Gastrocnemius medialis (tissue), 4 donors: ENCODE measurements at regions not wholly inside any gene's neighbourhood (a gene's known extent, or its start where the extent isn't known, plus 50 kb on each side); places are given as distances from the start of the nearest gene placed in this dataset.

ENCODE experiments used
- POLR2A ChIP-seq, 2 donors: fragments of 450-650 bp; IDR thresholded peaks; one replicate each; pipeline ENCODE4 v1.6.1; 2017; ENCODE audit warnings: antibody characterized with exemption in 2 of 2, mild to moderate bottlenecking in 2 of 2, moderate library complexity in 2 of 2
- TF ChIP-seq, protein P1 (sequence below), 5 experiments: fragments of 450-650 bp in 3 of 5; fragments of 200-600 bp in 2 of 5; sonication (generic) in 2 of 5; IDR thresholded peaks in 4 of 5; conservative IDR thresholded peaks in 1 of 5; 1 replicate in 4 of 5; 2 replicates in 1 of 5; pipeline ENCODE4 v1.5.1; 2016 to 2019; ENCODE audit warnings: antibody characterized with exemption in 5 of 5, mild to moderate bottlenecking in 3 of 5, moderate library complexity in 3 of 5

- TF ChIP-seq, protein P1, sequence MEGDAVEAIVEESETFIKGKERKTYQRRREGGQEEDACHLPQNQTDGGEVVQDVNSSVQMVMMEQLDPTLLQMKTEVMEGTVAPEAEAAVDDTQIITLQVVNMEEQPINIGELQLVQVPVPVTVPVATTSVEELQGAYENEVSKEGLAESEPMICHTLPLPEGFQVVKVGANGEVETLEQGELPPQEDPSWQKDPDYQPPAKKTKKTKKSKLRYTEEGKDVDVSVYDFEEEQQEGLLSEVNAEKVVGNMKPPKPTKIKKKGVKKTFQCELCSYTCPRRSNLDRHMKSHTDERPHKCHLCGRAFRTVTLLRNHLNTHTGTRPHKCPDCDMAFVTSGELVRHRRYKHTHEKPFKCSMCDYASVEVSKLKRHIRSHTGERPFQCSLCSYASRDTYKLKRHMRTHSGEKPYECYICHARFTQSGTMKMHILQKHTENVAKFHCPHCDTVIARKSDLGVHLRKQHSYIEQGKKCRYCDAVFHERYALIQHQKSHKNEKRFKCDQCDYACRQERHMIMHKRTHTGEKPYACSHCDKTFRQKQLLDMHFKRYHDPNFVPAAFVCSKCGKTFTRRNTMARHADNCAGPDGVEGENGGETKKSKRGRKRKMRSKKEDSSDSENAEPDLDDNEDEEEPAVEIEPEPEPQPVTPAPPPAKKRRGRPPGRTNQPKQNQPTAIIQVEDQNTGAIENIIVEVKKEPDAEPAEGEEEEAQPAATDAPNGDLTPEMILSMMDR (IDR thresholded peaks at IDR 0.05 in 4 of 5, conservative IDR thresholded peaks at IDR 0.05 in 1 of 5): no peak
- no peak for TF ChIP-seq POLR2A (IDR thresholded peaks at IDR 0.05)
Measured at GRCh38 chr1:99106274-99106673, 101.6 kb upstream of the PLPPR5 start.
